ENCODE measurements at regions not wholly inside any gene's neighbourhood (a gene's known extent, or its start where the extent isn't known, plus 50 kb on each side); places are given as distances from the start of the nearest gene placed in this dataset.
A peak's percentile ranks its signal among the peaks of the same experiment; 100 is the strongest.
"Not testable (repeated sequence)": the region's sequence is repeated elsewhere in the genome, so short reads cannot be mapped to it uniquely, and the experiment has no call there.

- no peak for DNase-seq
Observed at GRCh38 chr3:161694682-161695564, 198.3 kb downstream of the OTOL1 start.

GRCh38 chr3:161695811-161696210, 199.2 kb downstream of the OTOL1 start:
- DNase-seq = no peak

GRCh38 chr3:161700998-161701397, 204.4 kb downstream of the OTOL1 start:
- DNase-seq = no peak

GRCh38 chr3:161707253-161707652, 210.6 kb downstream of the OTOL1 start:
- DNase-seq = not testable (repeated sequence)

GRCh38 chr3:161713731-161714130, 217.1 kb downstream of the OTOL1 start:
- DNase-seq = no peak

- DNase-seq = no peak
Observed at GRCh38 chr3:161731968-161732367, 235.4 kb downstream of the OTOL1 start.

- DNase-seq = no peak
Observed at GRCh38 chr3:161737171-161737570, 240.6 kb downstream of the OTOL1 start.

GRCh38 chr3:161740421-161740820, 243.8 kb downstream of the OTOL1 start:
- no peak for DNase-seq

- DNase-seq = no peak
Observed at GRCh38 chr3:161744366-161744765, 247.8 kb downstream of the OTOL1 start.

- no peak for DNase-seq
Observed at GRCh38 chr3:161745741-161746140, 249.1 kb downstream of the OTOL1 start.

GRCh38 chr3:161748049-161748448, 251.4 kb downstream of the OTOL1 start:
- DNase-seq = no peak

- no peak for DNase-seq
Observed at GRCh38 chr3:161754420-161755053, 257.9 kb downstream of the OTOL1 start.

GRCh38 chr3:161759444-161759843, 262.8 kb downstream of the OTOL1 start:
- no peak for DNase-seq

GRCh38 chr3:161766331-161766730, 269.7 kb downstream of the OTOL1 start:
- no peak for DNase-seq

- no peak for DNase-seq
Observed at GRCh38 chr3:161770484-161771386, 274.1 kb downstream of the OTOL1 start.

GRCh38 chr3:161781381-161781780, 284.8 kb downstream of the OTOL1 start:
- DNase-seq = no peak

- DNase-seq = no peak
Observed at GRCh38 chr3:161793194-161793930, 296.8 kb downstream of the OTOL1 start.

- DNase-seq = no peak
Observed at GRCh38 chr3:161794551-161794950, 297.9 kb downstream of the OTOL1 start.

GRCh38 chr3:161796312-161796711, 299.7 kb downstream of the OTOL1 start:
- peak; percentile 6 for DNase-seq

- peak; percentile 27 for DNase-seq
Observed at GRCh38 chr3:161796780-161797179, 300.2 kb downstream of the OTOL1 start.

- DNase-seq = no peak
Observed at GRCh38 chr3:161798016-161798415, 301.4 kb downstream of the OTOL1 start.

GRCh38 chr3:161800985-161801559, 304.5 kb downstream of the OTOL1 start:
- no peak for DNase-seq
